Natural killer cell (primary cell): ENCODE measurements at regions not wholly inside any gene's neighbourhood (a gene's known extent, or its start where the extent isn't known, plus 50 kb on each side); places are given as distances from the start of the nearest gene placed in this dataset.

Source experiments
- ATAC-seq, 3 donors: fragments of 150-1000 bp in 2 of 3; fragments of 200-7000 bp in 1 of 3; cut with Tn5 transposase; 1 replicate in 1 of 3; 2 replicates in 2 of 3; pipeline ENCODE4 v1.10.0; 2021; ENCODE audit warnings: mild to moderate bottlenecking in 2 of 3, moderate library complexity in 2 of 3
- DNase-seq, 2 donors: peaks; one replicate each; pipeline versions ENCODE4 v3.0.0 to v3.0.0-alpha.2; 2013 to 2021; ENCODE audit warnings: mixed read lengths in 1 of 2
- H3K27ac ChIP-seq: one replicate; pipeline ENCODE4 v1.5.1; 2013; ENCODE audit warnings: mild to moderate bottlenecking, low read length
- H3K27me3 ChIP-seq: one replicate; pipeline ENCODE4 v1.6.1; 2013; ENCODE audit warnings: low read length; ENCODE audit not compliant: control insufficient read depth, insufficient read depth
- H3K36me3 ChIP-seq: one replicate; pipeline ENCODE4 v1.6.1; 2013; ENCODE audit warnings: low read length; ENCODE audit not compliant: control insufficient read depth, insufficient read depth
- H3K4me1 ChIP-seq: one replicate; pipeline ENCODE4 v1.6.1; 2013; ENCODE audit warnings: low read length; ENCODE audit not compliant: control insufficient read depth, insufficient read depth
- H3K4me3 ChIP-seq: one replicate; pipeline ENCODE4 v1.5.1; 2013; ENCODE audit warnings: low read length
- H3K9me3 ChIP-seq: one replicate; pipeline ENCODE4 v1.6.1; 2013; ENCODE audit warnings: low read length; ENCODE audit not compliant: control insufficient read depth, insufficient read depth
- H3K27ac Mint-ChIP-seq, 2 donors: one replicate each; pipeline ENCODE4 v1.8.0; 2022; ENCODE audit warnings: mild to moderate bottlenecking in 2 of 2, mixed read lengths in 2 of 2, moderate library complexity in 1 of 2
- H3K27me3 Mint-ChIP-seq, 2 donors: one replicate each; pipeline ENCODE4 v1.8.0; 2022; ENCODE audit warnings: low read depth in 2 of 2, mixed read lengths in 2 of 2
- H3K36me3 Mint-ChIP-seq: one replicate; pipeline ENCODE4 v1.8.0; 2022; ENCODE audit warnings: mixed read lengths
- H3K4me1 Mint-ChIP-seq, 2 donors: one replicate each; pipeline ENCODE4 v1.8.0; 2022; ENCODE audit warnings: mixed read lengths in 2 of 2
- H3K4me3 Mint-ChIP-seq: one replicate; pipeline ENCODE4 v1.8.0; 2022; ENCODE audit warnings: mild to moderate bottlenecking, moderate library complexity, mixed read lengths
- H3K9me3 Mint-ChIP-seq, 2 donors: one replicate each; pipeline ENCODE4 v1.8.0; 2022; ENCODE audit warnings: mixed read lengths in 2 of 2
- WGBS: methylation state at CpG from one replicate; pipeline ENCODE4 v1.1.7; 2013; ENCODE audit warnings: missing lambda C conversion rate; ENCODE audit not compliant: insufficient coverage; 5-methylcytosine and 5-hydroxymethylcytosine counted together
- intact Hi-C: fragments of 100-400 bp; cut with micrococcal nuclease; formaldehyde crosslinking; loops from one replicate; pipeline ENCODE4 v1.14.2; 2022
- TF ChIP-seq, protein P1 (sequence below): fragments of 200-600 bp; IDR thresholded peaks from one replicate; pipeline ENCODE4 v1.8.0; 2022; ENCODE audit warnings: antibody characterized with exemption

GRCh38 chr7:9625953-9626352 is 1192.5 kb downstream of the NXPH1 start:
- DNase-seq, result no peak
- H3K4me1 ChIP-seq, result no peaks in the 10 kb centered on the region
- H3K4me3 ChIP-seq, result no peak overlapping the region
- H3K27me3 Mint-ChIP-seq, result no peaks in the 10 kb centered on the region
- no peak overlapping the region for H3K27ac Mint-ChIP-seq
- peaks cover 16 to 29% of the 10 kb centered on the region in 2 donors for H3K9me3 Mint-ChIP-seq
- H3K36me3 Mint-ChIP-seq, result no peaks in the 10 kb centered on the region
- H3K27me3 ChIP-seq, result no peaks in the 10 kb centered on the region
- WGBS, result 93% methylated on average over 3 of the region's 3 CpGs
- no peak overlapping the region for H3K27ac ChIP-seq
- H3K9me3 ChIP-seq, result peaks cover 8% of the 10 kb centered on the region
- no peak for ATAC-seq
- intact Hi-C loops, result no loop called here
- no peaks in the 10 kb centered on the region for H3K36me3 ChIP-seq
- no peaks in the 10 kb centered on the region for H3K4me1 Mint-ChIP-seq
- no peak overlapping the region for H3K4me3 Mint-ChIP-seq
- TF ChIP-seq, protein P1, sequence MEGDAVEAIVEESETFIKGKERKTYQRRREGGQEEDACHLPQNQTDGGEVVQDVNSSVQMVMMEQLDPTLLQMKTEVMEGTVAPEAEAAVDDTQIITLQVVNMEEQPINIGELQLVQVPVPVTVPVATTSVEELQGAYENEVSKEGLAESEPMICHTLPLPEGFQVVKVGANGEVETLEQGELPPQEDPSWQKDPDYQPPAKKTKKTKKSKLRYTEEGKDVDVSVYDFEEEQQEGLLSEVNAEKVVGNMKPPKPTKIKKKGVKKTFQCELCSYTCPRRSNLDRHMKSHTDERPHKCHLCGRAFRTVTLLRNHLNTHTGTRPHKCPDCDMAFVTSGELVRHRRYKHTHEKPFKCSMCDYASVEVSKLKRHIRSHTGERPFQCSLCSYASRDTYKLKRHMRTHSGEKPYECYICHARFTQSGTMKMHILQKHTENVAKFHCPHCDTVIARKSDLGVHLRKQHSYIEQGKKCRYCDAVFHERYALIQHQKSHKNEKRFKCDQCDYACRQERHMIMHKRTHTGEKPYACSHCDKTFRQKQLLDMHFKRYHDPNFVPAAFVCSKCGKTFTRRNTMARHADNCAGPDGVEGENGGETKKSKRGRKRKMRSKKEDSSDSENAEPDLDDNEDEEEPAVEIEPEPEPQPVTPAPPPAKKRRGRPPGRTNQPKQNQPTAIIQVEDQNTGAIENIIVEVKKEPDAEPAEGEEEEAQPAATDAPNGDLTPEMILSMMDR, result no peak

- Histone ChIP-seq H3K9me3 (no peaks in the 10 kb centered on the region), H3K27ac (no peak overlapping the region), H3K4me1 (no peaks in the 10 kb centered on the region), H3K27me3 (no peaks in the 10 kb centered on the region), H3K4me3 (no peak overlapping the region), H3K36me3 (no peaks in the 10 kb centered on the region)
- no peak overlapping the region for H3K27ac Mint-ChIP-seq
- no peaks in the 10 kb centered on the region for H3K27me3 Mint-ChIP-seq
- 76% methylated on average over 1 of the region's 2 CpGs for WGBS
- H3K4me3 Mint-ChIP-seq, result no peak overlapping the region
- ATAC-seq (no peak), DNase-seq (no peak)
- peaks cover 5% of the 10 kb centered on the region for H3K36me3 Mint-ChIP-seq
- peaks cover 0 to 12% of the 10 kb centered on the region in 2 donors for H3K9me3 Mint-ChIP-seq
- H3K4me1 Mint-ChIP-seq, result no peaks in the 10 kb centered on the region
- TF ChIP-seq, protein P1, result no peak
- intact Hi-C loops, result no loop called here
Measured at GRCh38 chr7:9645756-9646155, 1212.3 kb downstream of the NXPH1 start.

- no peak for ATAC-seq
- no peaks in the 10 kb centered on the region for H3K27me3 ChIP-seq
- no peaks in the 10 kb centered on the region for H3K4me1 ChIP-seq
- peaks cover 6% of the 10 kb centered on the region for H3K36me3 Mint-ChIP-seq
- no peaks in the 10 kb centered on the region for H3K36me3 ChIP-seq
- WGBS, result 92% methylated on average over 2 of the region's 4 CpGs
- no peaks in the 10 kb centered on the region for H3K27me3 Mint-ChIP-seq
- no peak overlapping the region for H3K4me3 Mint-ChIP-seq
- H3K27ac Mint-ChIP-seq, result no peak overlapping the region
- no peaks in the 10 kb centered on the region for H3K9me3 ChIP-seq
- no peak overlapping the region for H3K4me3 ChIP-seq
- DNase-seq, result no peak
- H3K4me1 Mint-ChIP-seq, result no peaks in the 10 kb centered on the region
- intact Hi-C loops, result no loop called here
- TF ChIP-seq, protein P1, result no peak
- H3K9me3 Mint-ChIP-seq, result peaks cover 7 to 14% of the 10 kb centered on the region in 2 donors
- no peak overlapping the region for H3K27ac ChIP-seq
Measured at GRCh38 chr7:9657257-9657656, 1223.8 kb downstream of the NXPH1 start.
